ENCODE measurements at regions not wholly inside any gene's neighbourhood (a gene's known extent, or its start where the extent isn't known, plus 50 kb on each side); places are given as distances from the start of the nearest gene placed in this dataset.

DNA sequence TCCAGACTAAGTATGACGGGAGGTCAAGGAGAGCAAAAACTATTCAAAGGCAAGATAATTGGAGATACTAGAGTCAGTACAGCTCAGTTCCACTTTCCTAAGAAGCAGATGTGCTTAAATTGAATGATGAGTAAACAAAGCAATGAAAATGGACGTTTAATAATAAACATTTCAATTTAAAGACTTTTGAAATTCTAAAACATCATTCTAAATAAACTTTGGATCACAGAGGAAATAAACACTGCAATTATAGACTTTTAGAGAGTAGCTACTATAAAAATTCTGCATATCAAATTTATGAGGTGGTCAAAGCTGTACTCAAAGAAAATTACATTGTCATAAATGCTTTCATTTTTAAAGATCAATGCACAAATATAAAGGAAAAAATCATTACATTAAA is 418.3 kb downstream of the GPAM start (continued):
- TF ChIP-seq, protein P1, sequence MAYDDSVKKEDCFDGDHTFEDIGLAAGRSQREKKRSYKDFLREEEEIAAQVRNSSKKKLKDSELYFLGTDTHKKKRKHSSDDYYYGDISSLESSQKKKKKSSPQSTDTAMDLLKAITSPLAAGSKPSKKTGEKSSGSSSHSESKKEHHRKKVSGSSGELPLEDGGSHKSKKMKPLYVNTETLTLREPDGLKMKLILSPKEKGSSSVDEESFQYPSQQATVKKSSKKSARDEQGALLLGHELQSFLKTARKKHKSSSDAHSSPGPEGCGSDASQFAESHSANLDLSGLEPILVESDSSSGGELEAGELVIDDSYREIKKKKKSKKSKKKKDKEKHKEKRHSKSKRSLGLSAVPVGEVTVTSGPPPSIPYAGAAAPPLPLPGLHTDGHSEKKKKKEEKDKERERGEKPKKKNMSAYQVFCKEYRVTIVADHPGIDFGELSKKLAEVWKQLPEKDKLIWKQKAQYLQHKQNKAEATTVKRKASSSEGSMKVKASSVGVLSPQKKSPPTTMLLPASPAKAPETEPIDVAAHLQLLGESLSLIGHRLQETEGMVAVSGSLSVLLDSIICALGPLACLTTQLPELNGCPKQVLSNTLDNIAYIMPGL (CRISPR knock-in tag; IDR thresholded peaks at IDR 0.05): no peak

DNA sequence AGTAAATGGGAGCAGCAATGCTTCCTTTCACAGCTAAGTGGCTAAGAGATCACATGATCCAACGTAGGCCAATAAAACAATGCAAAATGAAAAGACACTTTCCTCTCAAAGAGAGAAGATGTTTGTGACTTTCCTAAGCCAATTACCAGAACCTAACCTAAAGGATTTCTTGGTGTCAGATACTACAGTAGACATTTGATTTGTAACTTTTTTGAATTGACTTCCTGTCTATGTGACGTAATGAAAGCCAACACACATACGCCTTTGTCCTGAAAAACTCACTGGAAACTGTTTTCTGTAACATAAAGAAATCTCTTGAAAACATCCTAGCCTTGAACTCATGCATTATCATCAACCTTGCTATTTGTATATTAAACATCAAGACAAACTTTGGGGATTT is 417.1 kb downstream of the GPAM start:
- no peak for DNase-seq (ENCODE audit: low spot score)
- Mint-ChIP-seq H3K27me3 (ENCODE audit: low read depth) (peaks cover 6% of the 10 kb centered on the region), H3K9me3 (peaks cover 19% of the 10 kb centered on the region), H3K4me3 (no peak overlapping the region), H3K27ac (no peak overlapping the region), H3K4me1 (peaks cover 29% of the 10 kb centered on the region), H3K36me3 (no peaks in the 10 kb centered on the region)
- no peak for ATAC-seq
- CTCF ChIA-PET: interaction anchor here (1.2 to 1.8 kb wide), 2 partner anchors 10 to 371 kb away, joined by 5 to 8 read pairs; no protein-coding TSS in a partner anchor
- no peak for TF ChIP-seq TEAD4 (CRISPR knock-in tag; IDR thresholded peaks at IDR 0.05)
- POLR2A ChIA-PET: no interaction called here

DNA sequence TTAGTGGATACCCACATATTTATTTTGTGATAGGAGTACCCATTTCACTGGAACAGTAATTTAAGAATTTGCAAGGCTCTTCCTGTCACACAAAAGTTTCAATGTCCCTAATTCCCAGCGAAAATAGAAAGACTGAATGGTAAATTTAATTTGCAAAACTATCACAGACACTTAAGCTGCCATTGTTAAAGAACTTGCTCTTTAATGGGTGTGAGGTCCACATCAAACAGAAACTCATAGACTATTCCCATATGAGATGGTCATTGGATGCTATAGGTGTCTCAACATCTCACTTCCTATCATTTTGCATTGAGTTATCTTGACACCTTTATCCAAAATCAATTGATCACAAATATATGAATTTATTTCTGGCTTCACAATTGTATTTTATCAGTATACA is 415.9 kb downstream of the GPAM start:
- no peak overlapping the region for H3K4me3 Mint-ChIP-seq
- no peak for TF ChIP-seq FOXJ3 (CRISPR knock-in tag; IDR thresholded peaks at IDR 0.05; ENCODE audit: borderline replicate concordance)
- TF ChIP-seq RELA (CRISPR knock-in tag; IDR thresholded peaks at IDR 0.05; ENCODE audit: borderline replicate concordance): no peak
- TF ChIP-seq ZNF396 (CRISPR knock-in tag; IDR thresholded peaks at IDR 0.05; ENCODE audit: borderline replicate concordance): no peak
- TF ChIP-seq HMGA2 (CRISPR knock-in tag; IDR thresholded peaks at IDR 0.05): no peak
- no peak for TF ChIP-seq ZNF219 (CRISPR knock-in tag; IDR thresholded peaks at IDR 0.05; ENCODE audit: borderline replicate concordance)
- TF ChIP-seq, protein P2, sequence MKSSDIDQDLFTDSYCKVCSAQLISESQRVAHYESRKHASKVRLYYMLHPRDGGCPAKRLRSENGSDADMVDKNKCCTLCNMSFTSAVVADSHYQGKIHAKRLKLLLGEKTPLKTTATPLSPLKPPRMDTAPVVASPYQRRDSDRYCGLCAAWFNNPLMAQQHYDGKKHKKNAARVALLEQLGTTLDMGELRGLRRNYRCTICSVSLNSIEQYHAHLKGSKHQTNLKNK (CRISPR knock-in tag; IDR thresholded peaks at IDR 0.05): no peak
- no peak for TF ChIP-seq ZNF138 (CRISPR knock-in tag; conservative IDR thresholded peaks at IDR 0.05)
- peaks cover 6% of the 10 kb centered on the region for H3K27me3 Mint-ChIP-seq (ENCODE audit: low read depth)
- no peak for DNase-seq (ENCODE audit: low spot score)
- no peak overlapping the region for H3K27ac Mint-ChIP-seq
- no peak for ATAC-seq
- POLR2A ChIA-PET: no interaction called here
- H3K4me1 Mint-ChIP-seq: peaks cover 29% of the 10 kb centered on the region
- peaks cover 14% of the 10 kb centered on the region for H3K9me3 Mint-ChIP-seq
- H3K36me3 Mint-ChIP-seq: no peaks in the 10 kb centered on the region
- CTCF ChIA-PET: no interaction called here

DNA sequence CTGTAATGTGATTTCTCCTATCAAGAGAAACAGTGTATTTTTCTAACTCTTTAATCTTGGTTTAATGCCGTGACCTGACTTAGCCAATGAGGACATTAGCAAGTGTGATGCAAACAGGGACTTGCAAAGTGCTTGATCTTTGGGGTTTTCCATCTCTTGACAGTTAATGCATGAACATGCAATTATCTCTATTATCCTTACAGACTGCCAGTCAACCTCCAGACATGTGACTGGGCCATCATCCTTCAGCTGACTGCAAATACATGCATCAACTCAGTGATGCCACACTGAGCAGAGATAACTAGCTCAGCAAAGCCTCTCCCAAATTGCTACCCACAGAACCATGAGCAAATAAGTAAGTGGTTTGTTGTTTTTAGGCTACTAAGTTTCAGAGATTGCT is 409.6 kb downstream of the GPAM start:
- CTCF ChIA-PET: no interaction called here
- H3K9me3 Mint-ChIP-seq: peaks cover 18% of the 10 kb centered on the region
- POLR2A ChIA-PET: no interaction called here
- no peaks in the 10 kb centered on the region for H3K4me1 Mint-ChIP-seq
- H3K36me3 Mint-ChIP-seq: no peaks in the 10 kb centered on the region
- H3K4me3 Mint-ChIP-seq: no peak overlapping the region
- H3K27ac Mint-ChIP-seq: no peak overlapping the region
- H3K27me3 Mint-ChIP-seq (ENCODE audit: low read depth): 0 out of 2 replicates have a peak, but pooled peaks cover 1% of the 10 kb centered on the region
- DNase-seq (ENCODE audit: low spot score) (no peak), ATAC-seq (no peak)
- TF ChIP-seq MXD4 (CRISPR knock-in tag; IDR thresholded peaks at IDR 0.05; ENCODE audit: borderline replicate concordance): no peak
- TF ChIP-seq, protein P3, sequence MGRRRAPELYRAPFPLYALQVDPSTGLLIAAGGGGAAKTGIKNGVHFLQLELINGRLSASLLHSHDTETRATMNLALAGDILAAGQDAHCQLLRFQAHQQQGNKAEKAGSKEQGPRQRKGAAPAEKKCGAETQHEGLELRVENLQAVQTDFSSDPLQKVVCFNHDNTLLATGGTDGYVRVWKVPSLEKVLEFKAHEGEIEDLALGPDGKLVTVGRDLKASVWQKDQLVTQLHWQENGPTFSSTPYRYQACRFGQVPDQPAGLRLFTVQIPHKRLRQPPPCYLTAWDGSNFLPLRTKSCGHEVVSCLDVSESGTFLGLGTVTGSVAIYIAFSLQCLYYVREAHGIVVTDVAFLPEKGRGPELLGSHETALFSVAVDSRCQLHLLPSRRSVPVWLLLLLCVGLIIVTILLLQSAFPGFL (CRISPR knock-in tag; IDR thresholded peaks at IDR 0.05; ENCODE audit: borderline replicate concordance): no peak
- TF ChIP-seq SOX15 (CRISPR knock-in tag; IDR thresholded peaks at IDR 0.05): no peak
- TF ChIP-seq, protein P4, sequence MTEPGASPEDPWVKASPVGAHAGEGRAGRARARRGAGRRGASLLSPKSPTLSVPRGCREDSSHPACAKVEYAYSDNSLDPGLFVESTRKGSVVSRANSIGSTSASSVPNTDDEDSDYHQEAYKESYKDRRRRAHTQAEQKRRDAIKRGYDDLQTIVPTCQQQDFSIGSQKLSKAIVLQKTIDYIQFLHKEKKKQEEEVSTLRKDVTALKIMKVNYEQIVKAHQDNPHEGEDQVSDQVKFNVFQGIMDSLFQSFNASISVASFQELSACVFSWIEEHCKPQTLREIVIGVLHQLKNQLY (CRISPR knock-in tag; IDR thresholded peaks at IDR 0.05): no peak
- TF ChIP-seq NR2C2 (CRISPR knock-in tag; IDR thresholded peaks at IDR 0.05): no peak
- no peak for TF ChIP-seq TEAD1 (CRISPR knock-in tag; IDR thresholded peaks at IDR 0.05)
- TF ChIP-seq, protein P5, sequence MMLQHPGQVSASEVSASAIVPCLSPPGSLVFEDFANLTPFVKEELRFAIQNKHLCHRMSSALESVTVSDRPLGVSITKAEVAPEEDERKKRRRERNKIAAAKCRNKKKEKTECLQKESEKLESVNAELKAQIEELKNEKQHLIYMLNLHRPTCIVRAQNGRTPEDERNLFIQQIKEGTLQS (CRISPR knock-in tag; conservative IDR thresholded peaks at IDR 0.05): no peak
- TF ChIP-seq, protein P6, sequence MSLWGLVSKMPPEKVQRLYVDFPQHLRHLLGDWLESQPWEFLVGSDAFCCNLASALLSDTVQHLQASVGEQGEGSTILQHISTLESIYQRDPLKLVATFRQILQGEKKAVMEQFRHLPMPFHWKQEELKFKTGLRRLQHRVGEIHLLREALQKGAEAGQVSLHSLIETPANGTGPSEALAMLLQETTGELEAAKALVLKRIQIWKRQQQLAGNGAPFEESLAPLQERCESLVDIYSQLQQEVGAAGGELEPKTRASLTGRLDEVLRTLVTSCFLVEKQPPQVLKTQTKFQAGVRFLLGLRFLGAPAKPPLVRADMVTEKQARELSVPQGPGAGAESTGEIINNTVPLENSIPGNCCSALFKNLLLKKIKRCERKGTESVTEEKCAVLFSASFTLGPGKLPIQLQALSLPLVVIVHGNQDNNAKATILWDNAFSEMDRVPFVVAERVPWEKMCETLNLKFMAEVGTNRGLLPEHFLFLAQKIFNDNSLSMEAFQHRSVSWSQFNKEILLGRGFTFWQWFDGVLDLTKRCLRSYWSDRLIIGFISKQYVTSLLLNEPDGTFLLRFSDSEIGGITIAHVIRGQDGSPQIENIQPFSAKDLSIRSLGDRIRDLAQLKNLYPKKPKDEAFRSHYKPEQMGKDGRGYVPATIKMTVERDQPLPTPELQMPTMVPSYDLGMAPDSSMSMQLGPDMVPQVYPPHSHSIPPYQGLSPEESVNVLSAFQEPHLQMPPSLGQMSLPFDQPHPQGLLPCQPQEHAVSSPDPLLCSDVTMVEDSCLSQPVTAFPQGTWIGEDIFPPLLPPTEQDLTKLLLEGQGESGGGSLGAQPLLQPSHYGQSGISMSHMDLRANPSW (CRISPR knock-in tag; conservative IDR thresholded peaks at IDR 0.05; ENCODE audit: low read depth): no peak
- TF ChIP-seq MYBL2 (CRISPR knock-in tag; IDR thresholded peaks at IDR 0.05): no peak
- TF ChIP-seq, protein P7, sequence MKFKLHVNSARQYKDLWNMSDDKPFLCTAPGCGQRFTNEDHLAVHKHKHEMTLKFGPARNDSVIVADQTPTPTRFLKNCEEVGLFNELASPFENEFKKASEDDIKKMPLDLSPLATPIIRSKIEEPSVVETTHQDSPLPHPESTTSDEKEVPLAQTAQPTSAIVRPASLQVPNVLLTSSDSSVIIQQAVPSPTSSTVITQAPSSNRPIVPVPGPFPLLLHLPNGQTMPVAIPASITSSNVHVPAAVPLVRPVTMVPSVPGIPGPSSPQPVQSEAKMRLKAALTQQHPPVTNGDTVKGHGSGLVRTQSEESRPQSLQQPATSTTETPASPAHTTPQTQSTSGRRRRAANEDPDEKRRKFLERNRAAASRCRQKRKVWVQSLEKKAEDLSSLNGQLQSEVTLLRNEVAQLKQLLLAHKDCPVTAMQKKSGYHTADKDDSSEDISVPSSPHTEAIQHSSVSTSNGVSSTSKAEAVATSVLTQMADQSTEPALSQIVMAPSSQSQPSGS (CRISPR knock-in tag; IDR thresholded peaks at IDR 0.05; ENCODE audit: borderline replicate concordance, low read depth): no peak
- TF ChIP-seq, protein P8, sequence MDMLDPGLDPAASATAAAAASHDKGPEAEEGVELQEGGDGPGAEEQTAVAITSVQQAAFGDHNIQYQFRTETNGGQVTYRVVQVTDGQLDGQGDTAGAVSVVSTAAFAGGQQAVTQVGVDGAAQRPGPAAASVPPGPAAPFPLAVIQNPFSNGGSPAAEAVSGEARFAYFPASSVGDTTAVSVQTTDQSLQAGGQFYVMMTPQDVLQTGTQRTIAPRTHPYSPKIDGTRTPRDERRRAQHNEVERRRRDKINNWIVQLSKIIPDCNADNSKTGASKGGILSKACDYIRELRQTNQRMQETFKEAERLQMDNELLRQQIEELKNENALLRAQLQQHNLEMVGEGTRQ (CRISPR knock-in tag; IDR thresholded peaks at IDR 0.05): no peak
- no peak for TF ChIP-seq ELF4 (CRISPR knock-in tag; IDR thresholded peaks at IDR 0.05; ENCODE audit: low read depth)
- no peak for TF ChIP-seq NR1H2 (CRISPR knock-in tag; IDR thresholded peaks at IDR 0.05)

Data from WTC11 (cell line).